CD4-positive, alpha-beta T cell treated with Interleukin-6 at 100 ng/mL for 8 hours (primary cell): ENCODE measurements at regions not wholly inside any gene's neighbourhood (a gene's known extent, or its start where the extent isn't known, plus 50 kb on each side); places are given as distances from the start of the nearest gene placed in this dataset.
"Not testable (repeated sequence)": the region's sequence is repeated elsewhere in the genome, so short reads cannot be mapped to it uniquely, and the experiment has no call there.

Experiments used
- DNase-seq: peaks from one replicate; pipeline ENCODE4 v3.0.0-alpha.2; 2020; ENCODE audit warnings: mixed read lengths, low spot score

DNA sequence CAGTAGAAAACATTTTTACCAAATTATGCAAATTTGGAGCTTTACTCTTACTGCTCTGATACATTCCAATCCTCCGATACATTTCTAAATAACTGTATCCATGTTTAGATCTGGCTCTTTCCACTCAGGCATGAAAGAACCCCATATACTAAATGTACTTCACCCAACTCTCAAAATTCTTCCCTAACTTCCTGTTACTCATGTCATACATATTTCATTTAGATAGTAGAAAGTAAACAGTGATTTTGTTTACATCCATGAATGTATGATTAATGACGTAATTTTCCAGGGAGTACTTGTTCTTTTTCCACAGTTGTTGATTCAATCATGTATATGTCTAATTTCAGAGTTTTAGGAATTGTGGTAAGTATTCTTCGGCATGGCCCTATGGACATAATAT, 1426.5 kb upstream of the C9orf72 start:
- no peak for DNase-seq

DNA sequence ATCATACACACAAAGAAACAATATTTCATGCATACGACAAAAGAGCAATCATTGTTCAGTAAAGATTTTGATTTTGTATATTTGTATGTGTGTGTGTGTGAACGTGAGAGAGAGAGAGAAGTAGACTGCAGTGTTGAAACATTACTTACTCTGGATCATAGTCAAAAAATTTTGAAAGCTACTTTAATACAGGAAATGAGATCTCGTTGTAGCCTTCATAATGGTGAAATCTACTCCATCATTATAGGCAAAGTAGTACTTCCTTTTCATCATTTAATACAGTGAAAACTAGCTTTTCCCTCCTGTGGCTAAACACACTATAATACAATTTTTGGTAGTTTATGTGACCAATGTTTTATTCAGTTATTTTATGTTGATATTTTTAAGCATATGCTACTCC, 1427.7 kb upstream of the C9orf72 start:
- DNase-seq, result no peak

DNA sequence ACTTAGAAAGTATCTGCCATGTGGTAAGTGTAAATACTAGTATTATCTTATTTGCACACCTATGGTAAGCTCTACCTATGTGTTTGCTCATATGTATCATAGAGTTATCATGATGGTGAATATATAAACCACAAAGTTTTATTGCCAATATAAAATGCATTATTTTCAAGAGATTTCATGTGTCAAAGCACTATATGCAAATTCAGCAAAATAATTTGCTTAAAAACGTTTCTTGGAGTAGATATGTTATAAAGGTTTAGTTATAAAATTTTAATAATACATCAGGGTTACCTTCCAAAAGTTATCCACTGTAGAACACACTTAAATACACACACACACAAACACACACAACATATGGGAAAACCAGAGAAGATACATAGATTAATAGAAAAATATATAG, 1431.7 kb upstream of the C9orf72 start:
- DNase-seq, result no peak

DNA sequence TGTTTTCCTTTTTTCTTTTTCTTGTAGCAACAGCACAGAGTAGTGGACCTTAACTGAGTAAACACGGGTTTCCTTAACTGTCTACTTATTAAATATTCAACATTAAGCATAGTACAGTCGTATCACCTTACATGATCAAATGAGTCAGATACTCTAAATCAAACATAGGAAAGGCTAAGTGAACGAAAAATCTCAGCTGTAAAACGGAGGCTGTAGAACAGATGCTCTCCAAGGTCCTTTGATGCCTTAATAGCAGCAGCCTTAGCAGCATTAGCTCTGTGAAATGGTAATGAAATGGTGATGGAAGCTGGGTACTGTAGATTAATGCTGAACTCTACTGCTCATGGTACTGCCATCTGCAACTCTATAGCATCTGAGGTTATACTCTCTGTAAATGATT, 1433.3 kb upstream of the C9orf72 start:
- DNase-seq, result no peak

DNA sequence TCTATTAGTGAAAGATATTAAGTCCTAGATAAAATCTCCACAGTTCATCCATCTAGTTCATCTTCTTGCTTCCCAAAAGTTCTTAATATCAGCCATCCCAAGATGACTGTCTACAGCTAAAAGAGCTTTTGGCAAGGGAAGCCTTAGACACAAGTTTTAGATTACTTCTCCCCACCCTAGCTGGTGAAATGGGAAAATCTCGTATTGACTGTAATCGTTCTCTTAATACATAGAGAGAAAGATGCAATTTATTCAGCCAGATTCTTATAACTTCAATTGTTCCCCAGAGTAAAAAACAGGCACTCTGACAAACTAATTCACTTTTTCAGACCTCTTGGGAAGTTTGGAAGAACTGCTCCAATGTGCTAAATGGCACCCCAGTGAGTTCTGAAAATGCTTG, 1439.6 kb upstream of the C9orf72 start:
- no peak for DNase-seq

DNA sequence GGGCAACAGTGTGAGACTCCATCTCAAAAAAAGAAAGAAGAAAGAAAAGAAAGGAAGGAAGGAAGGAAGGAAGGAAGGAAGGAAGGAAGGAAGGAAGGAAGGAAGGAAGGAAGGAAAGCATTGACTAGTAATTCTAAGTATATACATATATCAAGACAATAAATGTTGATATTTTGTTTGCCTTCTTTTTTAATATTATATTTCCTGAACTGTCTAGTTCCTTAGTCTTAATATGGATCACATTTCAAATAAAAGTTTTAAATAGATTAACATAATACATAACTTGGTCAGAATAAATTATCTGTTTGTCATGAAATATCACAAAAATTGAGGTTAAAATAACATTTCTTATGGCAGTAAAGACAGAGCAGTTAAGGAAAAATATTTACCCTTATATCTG, 1448.4 kb upstream of the C9orf72 start:
- DNase-seq, result no peak

DNA sequence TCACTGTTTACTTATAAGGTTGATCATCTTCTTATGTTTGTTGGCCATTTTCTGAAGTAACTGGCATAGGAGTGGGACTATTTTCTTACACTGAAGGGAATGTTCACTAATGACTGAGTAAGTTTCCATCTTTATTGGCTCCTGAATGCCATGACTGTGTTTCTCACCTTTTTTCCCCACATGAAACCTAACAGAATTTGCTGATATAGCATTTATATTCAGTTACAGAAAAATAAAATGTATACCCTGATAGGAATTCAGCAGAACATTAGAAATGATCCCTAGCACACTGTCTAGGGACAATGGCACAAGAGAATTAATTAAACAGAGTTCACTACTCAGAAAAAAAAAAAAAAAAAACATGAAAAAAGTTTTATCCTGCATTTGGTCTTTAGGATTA, 1465.1 kb upstream of the C9orf72 start:
- DNase-seq, result no peak

DNA sequence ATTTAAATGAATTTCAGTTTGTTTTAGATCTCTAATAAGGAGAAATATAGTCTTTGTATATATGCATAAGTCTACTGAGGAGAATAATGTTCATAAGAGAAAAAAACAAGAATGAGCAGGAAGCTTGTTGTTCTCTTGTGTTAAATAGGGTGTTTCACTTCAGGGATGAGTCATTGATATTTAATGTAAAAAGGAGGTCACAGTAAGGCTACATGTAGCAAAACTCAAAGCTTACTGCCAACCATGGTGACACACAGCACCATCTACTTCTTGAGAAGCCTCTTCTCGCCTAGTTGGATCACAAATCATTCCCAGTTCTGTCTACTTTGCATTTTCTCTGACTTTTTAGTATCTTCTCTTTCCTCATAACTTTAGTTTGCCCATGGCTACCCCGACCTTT, 1466.0 kb upstream of the C9orf72 start:
- no peak for DNase-seq

DNA sequence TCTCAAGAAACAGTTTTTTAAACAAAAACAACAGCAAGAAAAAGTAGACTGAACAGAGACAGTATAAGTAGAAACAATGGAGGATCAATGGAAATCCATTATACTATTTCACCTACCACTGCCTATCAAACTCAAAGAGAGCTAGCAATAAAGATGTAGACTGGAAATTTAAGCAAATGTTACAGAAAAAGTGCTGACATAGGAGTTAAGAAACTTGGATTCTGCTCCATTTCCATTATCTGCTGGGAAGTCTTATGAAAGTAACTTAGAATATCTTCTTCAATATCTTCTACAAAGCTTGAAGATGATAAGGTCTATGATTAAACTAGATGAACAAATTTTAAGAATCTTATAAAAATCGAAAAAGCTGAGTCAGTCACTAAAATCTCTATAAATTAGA, 1469.8 kb upstream of the C9orf72 start:
- no peak for DNase-seq

DNA sequence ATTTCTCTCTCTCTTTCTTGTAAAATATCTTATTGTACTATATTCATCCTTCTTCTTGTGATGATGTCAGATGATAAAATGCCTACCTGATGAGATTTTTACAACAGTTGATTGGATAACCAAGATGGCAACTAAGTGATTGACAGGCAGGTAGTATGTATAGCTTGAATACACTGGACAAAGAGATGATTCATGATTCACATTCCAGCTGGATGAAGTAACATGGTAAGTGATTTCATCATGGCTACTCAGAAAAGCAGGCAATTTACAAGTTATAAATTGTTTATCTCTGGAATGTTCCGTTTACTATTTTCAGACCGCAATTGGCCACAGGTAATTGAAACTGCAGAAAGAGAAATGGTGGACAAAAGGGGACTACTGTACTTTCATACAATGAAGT, 1471.7 kb upstream of the C9orf72 start:
- no peak for DNase-seq

DNA sequence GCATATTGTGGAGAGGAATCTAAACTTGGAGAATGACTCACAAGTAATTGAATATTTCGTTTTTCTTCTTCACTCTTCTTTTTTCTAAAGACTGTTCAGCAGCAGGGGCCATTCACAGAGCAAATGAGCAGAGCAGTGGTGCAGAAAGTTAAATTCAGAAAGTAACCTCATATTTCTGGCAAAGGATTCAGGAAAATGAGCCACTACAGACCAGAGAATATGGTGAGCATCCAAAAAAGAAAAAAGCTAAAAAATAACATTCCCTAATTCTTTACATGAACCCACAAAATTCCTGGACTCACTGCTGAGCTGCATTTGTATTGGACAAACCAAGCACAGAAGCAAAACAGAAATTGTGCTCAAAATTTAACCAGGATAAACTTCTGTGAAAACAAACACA, 1486.8 kb upstream of the C9orf72 start:
- no peak for DNase-seq

DNA sequence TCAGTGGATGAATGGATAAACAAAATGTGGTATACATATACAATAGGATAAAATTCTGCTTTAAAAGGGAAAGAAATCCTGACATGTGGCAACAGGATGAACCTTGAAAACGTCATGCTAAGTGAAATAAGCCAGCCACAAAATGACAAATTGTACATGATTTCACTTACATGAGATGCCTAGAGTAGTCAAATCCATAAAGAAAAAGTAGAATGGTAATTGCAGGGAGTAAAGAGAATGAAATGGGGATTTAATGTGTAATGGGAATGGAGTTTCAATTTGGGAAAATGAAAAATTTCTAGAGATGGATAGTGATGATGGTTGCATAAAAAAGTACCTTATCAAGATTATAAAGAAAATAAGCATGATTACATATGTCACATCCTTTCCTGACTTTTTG, 1489.2 kb upstream of the C9orf72 start:
- DNase-seq, result no peak

DNA sequence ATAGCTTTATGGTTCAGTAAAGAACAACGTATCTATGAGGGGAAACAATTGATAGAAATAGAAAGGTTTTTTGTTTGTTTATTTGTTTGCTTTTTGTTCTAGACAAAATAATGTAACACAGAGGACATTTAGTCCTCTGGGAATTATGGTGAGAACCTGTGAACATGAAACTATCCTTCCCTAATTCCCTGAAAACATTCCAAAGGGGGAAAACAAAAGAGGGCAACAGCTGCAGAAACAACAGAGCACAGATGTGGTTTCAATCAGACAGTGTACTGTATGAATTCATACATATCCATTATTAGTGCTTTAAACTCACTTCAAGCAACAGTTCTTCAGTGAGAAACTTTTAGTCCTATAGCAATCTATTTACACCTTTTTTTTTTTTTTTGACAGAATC, 1489.8 kb upstream of the C9orf72 start:
- DNase-seq, result no peak

DNA sequence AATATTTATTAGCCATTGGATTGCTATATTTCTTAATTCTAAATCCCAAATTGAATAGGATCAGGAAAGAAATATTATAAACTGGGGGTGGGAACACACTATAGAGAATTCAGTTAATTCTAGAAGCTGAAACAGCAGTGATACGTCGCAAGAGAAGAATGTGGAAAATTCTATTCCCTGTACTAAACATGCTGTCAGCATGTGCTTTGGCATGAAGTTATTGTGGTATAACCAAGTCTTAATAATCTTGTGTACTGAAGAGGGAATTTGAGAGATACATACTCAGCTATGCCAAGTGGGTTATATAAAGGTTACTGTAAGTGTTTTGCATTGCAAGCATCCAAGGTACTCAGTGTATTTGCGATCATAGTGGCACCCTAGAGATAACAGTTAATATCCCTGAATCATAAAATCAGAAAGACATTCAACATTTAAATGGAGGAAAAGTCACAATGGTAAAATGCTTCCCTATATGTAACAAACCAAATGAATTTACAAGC, 1492.9 kb upstream of the C9orf72 start:
- DNase-seq, result no peak

DNA sequence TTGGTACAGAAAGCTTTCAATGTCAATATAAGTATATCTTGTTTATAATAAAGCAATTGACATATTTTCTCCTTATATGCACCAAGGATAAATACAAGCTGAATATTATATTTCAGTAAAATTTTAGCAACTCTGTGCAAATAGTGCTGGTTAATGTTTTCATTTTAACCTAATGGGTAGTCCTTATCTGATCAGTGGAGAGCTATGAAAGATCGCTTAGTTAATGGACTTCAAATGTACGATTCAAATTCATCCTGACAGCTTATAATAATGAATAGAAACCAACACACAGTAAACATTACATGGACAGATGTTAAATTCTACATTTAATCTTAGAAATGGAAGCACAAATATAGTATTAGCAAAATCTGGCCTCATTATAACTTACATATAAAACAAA, 1495.2 kb upstream of the C9orf72 start:
- DNase-seq, result no peak

DNA sequence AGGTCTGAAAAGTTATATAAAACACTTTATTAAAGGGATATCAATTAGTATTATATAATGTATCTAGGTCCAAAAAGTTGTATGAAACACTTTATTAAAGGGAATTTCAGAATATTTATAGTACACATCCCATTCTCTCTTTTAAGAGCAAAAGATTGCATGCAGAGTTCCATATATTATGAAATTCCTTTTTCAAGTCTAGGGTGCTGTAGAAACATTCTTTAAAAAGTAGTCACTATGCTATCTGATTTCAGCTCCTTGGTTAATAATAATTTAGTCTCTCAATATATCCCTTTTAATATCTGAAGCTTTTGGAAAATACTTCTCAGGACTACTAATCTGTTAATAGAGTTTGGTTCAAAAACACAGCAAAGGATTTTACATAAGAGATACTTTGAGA, 1496.1 kb upstream of the C9orf72 start:
- DNase-seq, result no peak

DNA sequence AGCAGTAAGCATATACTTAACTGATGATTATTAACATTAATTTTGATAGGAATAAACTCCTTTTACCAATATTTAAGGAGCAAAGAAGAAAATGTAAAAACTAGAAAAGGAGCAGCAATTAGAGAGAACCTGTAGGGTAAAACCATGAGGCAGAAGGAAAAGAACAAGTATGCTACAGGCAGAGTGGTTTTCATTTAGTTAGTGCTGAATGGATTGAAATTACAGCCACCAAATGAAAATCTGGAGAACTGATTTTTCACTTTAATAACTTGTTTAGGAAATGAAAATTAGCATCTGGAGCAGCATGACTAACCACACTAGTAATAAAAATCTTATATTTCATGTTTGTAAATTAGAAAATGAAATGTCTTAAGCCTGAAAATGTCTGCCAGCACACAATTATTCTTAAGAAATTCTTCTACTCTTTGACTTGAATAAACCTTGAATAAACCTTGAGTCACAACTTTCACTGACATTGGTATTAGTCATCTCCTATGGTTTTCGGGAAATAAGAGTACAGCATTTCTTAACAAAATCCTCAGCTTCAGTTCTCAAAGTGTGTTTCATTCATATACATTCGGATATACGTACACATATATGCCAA, 1504.9 kb upstream of the C9orf72 start:
- no peak for DNase-seq

DNA sequence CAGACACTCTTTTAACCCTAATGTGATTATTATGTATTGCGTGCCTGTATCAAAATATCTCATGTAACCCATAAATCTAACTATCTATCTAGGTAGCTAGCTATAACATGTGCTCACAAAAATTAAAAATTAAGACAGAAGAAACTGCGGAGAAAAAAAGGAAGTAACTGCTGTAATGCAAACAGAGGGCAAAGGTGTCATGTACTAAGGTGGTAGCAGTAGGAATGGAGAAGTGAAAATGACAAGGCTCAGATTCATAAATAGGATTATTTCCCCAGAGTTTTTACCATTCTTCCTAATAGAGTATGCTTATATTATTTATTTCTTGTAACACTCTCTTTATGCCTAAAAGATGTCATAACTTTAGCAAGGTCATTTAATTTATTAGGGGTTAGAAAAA, 1527.5 kb upstream of the C9orf72 start:
- no peak for DNase-seq

DNA sequence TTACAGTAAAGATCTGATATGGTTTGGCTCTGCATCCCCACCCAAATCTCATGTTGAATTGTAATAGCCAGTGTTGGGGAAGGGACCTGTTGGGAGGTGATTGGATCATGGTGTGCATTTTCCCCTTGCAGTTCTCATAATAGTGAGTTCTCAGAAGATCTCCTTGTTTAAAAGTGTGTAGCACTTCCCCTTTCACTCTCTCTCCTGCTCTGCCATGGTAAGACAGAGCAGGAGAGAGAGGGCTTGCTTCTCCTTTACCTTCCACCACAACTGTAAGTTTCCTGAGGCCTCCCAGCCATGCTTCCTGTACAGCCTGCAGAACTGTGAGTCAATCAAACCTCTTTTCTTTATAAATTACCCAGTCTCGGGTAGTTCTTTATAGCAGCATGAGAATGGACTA, 1530.9 kb upstream of the C9orf72 start:
- DNase-seq, result not testable (repeated sequence)

DNA sequence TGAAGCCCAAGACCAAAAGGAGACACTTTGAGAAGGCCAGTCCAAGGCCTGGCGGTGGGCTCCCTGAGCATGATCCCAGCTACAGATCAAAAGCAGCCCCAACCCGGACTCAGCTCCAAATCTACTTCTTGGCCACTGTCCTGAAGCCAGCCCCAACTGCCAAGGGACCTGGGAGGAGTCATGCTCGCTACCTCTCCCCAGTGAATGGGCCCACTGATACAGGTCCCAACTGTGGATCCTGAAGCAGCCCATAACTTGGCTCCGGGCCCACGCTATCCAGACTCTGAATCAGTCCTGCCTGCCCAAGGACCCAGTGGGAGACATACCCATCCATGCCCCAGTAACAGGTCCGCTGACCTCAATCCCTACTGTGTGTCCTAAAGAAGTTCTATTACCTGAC, 1545.3 kb upstream of the C9orf72 start:
- DNase-seq, result no peak

DNA sequence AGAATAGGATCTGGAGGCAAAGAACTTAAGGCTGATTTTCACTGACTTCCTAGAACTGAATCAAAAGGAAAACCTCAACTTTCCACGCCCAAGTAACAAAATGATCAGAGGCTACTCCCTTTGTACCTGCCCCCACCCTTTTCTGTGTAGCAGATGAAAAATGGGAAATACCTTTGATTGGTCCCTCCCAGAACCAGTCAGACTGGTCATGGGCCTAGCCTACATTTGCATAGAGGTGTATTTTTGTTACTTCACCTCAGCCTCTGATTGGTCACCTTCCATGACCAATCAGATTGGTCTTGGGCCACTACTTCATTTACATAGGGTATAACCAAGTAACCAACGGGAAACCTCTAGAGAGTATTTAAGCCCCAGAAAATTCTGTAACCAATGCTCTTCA, 1553.5 kb upstream of the C9orf72 start:
- no peak for DNase-seq

DNA sequence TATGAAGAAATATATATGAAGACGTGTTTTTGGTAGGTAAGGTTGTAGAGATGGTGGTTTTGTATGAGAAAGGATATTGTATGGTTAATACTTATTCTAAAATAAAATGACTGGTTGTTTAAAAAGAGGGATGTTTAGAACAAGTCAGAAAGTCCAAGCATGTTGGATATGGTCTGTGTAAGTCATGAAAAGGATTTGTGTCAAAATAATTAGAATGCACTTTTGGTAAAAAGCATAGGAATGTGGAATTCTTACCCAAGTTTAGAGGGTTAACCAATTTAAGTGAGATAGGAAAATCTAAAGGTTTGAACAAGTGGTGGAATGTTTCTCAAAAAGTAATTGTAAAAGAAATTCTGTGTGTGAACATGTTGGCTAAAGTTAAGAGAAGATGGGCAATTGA, 1556.5 kb upstream of the C9orf72 start:
- DNase-seq, result no peak

DNA sequence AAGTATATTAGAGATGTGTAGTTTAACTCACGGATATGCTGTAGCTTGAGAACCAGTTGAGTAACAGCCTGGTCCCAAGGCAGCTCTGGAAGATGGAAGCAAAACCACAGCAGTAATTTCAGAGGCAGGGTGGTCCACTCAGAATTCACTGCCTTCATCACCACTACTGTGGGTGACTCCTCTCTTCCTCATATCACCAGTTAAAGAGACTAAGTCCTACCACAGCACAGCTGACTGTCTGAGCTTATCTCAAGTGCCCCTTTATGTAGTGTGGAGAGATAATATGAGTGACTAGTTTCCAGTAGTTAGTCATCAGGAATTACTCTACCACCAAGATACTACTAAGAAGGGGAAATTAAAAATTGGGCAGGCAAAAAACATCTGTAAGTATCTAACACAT, 1571.2 kb upstream of the C9orf72 start:
- no peak for DNase-seq

DNA sequence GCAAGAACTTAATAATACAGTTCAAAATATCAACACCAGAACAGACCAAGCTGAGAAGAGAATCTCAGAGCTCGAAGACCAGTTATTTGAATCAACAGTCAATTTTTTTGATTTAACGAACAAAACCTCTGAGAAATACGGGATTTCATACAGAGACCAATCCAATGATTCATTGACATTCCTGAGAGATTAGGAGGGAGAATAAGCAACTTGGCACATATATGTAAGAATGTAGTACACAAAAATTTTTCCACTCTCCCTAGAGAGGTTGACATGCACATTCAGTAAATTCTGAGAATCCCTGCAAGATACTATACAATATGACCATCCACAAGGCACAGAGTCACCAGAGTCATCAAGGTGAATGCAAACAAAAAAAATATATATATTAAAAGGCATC, 1577.3 kb upstream of the C9orf72 start:
- DNase-seq, result no peak
